ENCODE measurements at regions not wholly inside any gene's neighbourhood (a gene's known extent, or its start where the extent isn't known, plus 50 kb on each side); places are given as distances from the start of the nearest gene placed in this dataset.
"Not testable (repeated sequence)": the region's sequence is repeated elsewhere in the genome, so short reads cannot be mapped to it uniquely, and the experiment has no call there.

GRCh38 chr3:174547801-174548435 lies 311.2 kb upstream of the NAALADL2 start:
- DNase-seq: no peak

- DNase-seq: no peak
These were observed 310.1 kb upstream of the NAALADL2 start for GRCh38 chr3:174548841-174549623.

GRCh38 chr3:174581558-174581957 lies 277.6 kb upstream of the NAALADL2 start:
- no peak for DNase-seq

GRCh38 chr3:174583396-174583795 lies 275.7 kb upstream of the NAALADL2 start:
- DNase-seq: no peak

GRCh38 chr3:174587137-174587536 lies 272.0 kb upstream of the NAALADL2 start:
- not testable (repeated sequence) for DNase-seq

GRCh38 chr3:174596447-174596982 lies 262.6 kb upstream of the NAALADL2 start:
- DNase-seq: no peak

GRCh38 chr3:174598885-174599439 lies 260.2 kb upstream of the NAALADL2 start:
- no peak for DNase-seq

GRCh38 chr3:174613173-174613572 lies 246.0 kb upstream of the NAALADL2 start:
- DNase-seq: no peak

- no peak for DNase-seq
These were observed 245.1 kb upstream of the NAALADL2 start for GRCh38 chr3:174614036-174614435.

GRCh38 chr3:174618368-174619080 lies 240.6 kb upstream of the NAALADL2 start:
- no peak for DNase-seq

- DNase-seq: no peak
These were observed 239.9 kb upstream of the NAALADL2 start for GRCh38 chr3:174619239-174619638.

GRCh38 chr3:174620138-174620537 lies 239.0 kb upstream of the NAALADL2 start:
- DNase-seq: no peak

GRCh38 chr3:174620855-174621472 lies 238.2 kb upstream of the NAALADL2 start:
- DNase-seq: no peak

GRCh38 chr3:174633342-174633741 lies 225.8 kb upstream of the NAALADL2 start:
- no peak for DNase-seq

GRCh38 chr3:174636451-174636850 lies 222.7 kb upstream of the NAALADL2 start:
- DNase-seq: no peak

GRCh38 chr3:174639406-174639805 lies 219.7 kb upstream of the NAALADL2 start:
- no peak for DNase-seq

- DNase-seq: no peak
These were observed 219.2 kb upstream of the NAALADL2 start for GRCh38 chr3:174639970-174640369.

- DNase-seq: no peak
These were observed 218.2 kb upstream of the NAALADL2 start for GRCh38 chr3:174640932-174641331.

- no peak for DNase-seq
These were observed 214.8 kb upstream of the NAALADL2 start for GRCh38 chr3:174644287-174644686.

GRCh38 chr3:174651951-174652350 lies 207.2 kb upstream of the NAALADL2 start:
- DNase-seq: no peak

GRCh38 chr3:174659511-174659910 lies 199.6 kb upstream of the NAALADL2 start:
- no peak for DNase-seq

- no peak for DNase-seq
These were observed 196.5 kb upstream of the NAALADL2 start for GRCh38 chr3:174662653-174663052.

- DNase-seq: no peak
These were observed 191.7 kb upstream of the NAALADL2 start for GRCh38 chr3:174667386-174667785.

Measured in SHP77 (cell line).